GM23248 (cell line): ENCODE measurements at regions not wholly inside any gene's neighbourhood (a gene's known extent, or its start where the extent isn't known, plus 50 kb on each side); places are given as distances from the start of the nearest gene placed in this dataset.

Experiments
- DNase-seq: peaks from one replicate; pipeline ENCODE4 v3.0.0-alpha.2; 2015
- H2AFZ ChIP-seq: fragments of 200-600 bp; sonication (generic); 2 replicates; pipeline ENCODE4 v1.6.1; 2016; ENCODE audit warnings: antibody characterized with exemption
- H3F3A ChIP-seq: fragments of 200-600 bp; sonication (generic); 2 replicates; pipeline ENCODE4 v1.6.1; 2016; ENCODE audit warnings: mild to moderate bottlenecking, antibody characterized with exemption, mixed run types; ENCODE audit not compliant: insufficient read depth
- H3K27ac ChIP-seq: fragments of 200-600 bp; sonication (generic); 2 replicates; pipeline ENCODE4 v1.5.1; 2016; ENCODE audit warnings: mild to moderate bottlenecking
- H3K27me3 ChIP-seq: fragments of 200-600 bp; sonication (generic); replicated peaks from 2 replicates; pipeline ENCODE4 v1.6.1; 2016; ENCODE audit warnings: mild to moderate bottlenecking; ENCODE audit not compliant: insufficient read depth
- H3K36me3 ChIP-seq: fragments of 200-600 bp; sonication (generic); 2 replicates; pipeline ENCODE4 v1.6.1; 2016; ENCODE audit warnings: low read depth, mild to moderate bottlenecking
- H3K4me1 ChIP-seq: fragments of 200-600 bp; sonication (generic); 2 replicates; pipeline ENCODE4 v1.6.1; 2016; ENCODE audit warnings: mild to moderate bottlenecking; ENCODE audit not compliant: insufficient read depth
- H3K4me2 ChIP-seq: fragments of 200-600 bp; sonication (generic); one replicate; pipeline ENCODE4 v1.6.1; 2016; ENCODE audit warnings: mild to moderate bottlenecking; ENCODE audit not compliant: unreplicated experiment
- H3K4me3 ChIP-seq: fragments of 200-600 bp; sonication (generic); 2 replicates; pipeline ENCODE4 v1.5.1; 2016; ENCODE audit warnings: mild to moderate bottlenecking
- H3K79me2 ChIP-seq: fragments of 200-600 bp; sonication (generic); 2 replicates; pipeline ENCODE4 v1.6.1; 2016; ENCODE audit warnings: mild to moderate bottlenecking; ENCODE audit not compliant: insufficient read depth
- H3K9ac ChIP-seq: fragments of 200-600 bp; sonication (generic); 2 replicates; pipeline ENCODE4 v1.6.1; 2016; ENCODE audit warnings: mild to moderate bottlenecking
- H3K9me2 ChIP-seq: fragments of 200-600 bp; sonication (generic); 2 replicates; pipeline ENCODE4 v1.6.1; 2016; ENCODE audit warnings: mixed run types, mild to moderate bottlenecking, moderate library complexity; ENCODE audit not compliant: insufficient read depth
- H3K9me3 ChIP-seq: fragments of 200-600 bp; sonication (generic); one replicate; pipeline ENCODE4 v1.6.1; 2017; ENCODE audit warnings: low read depth
- H4K20me1 ChIP-seq: fragments of 200-600 bp; sonication (generic); 2 replicates; pipeline ENCODE4 v1.6.0; 2016; ENCODE audit not compliant: insufficient read depth
- EZH2 ChIP-seq: fragments of 200-600 bp; sonication (generic); IDR thresholded peaks from 2 replicates; pipeline ENCODE4 v1.6.1; 2018; ENCODE audit warnings: antibody characterized with exemption, mild to moderate bottlenecking; ENCODE audit not compliant: insufficient read depth, poor library complexity, severe bottlenecking
- EZH2phosphoT487 ChIP-seq: fragments of 200-600 bp; sonication (generic); IDR thresholded peaks from 2 replicates; pipeline ENCODE4 v1.6.1; 2018; ENCODE audit warnings: antibody characterized with exemption, moderate library complexity, mild to moderate bottlenecking, low read depth; ENCODE audit not compliant: insufficient read depth
- WGBS, 2 experiments: methylation state at CpG; one replicate each; pipeline ENCODE4 v1.1.6; 2015 to 2017; ENCODE audit warnings: low lambda C conversion rate in 2 of 2, low coverage in 1 of 2; ENCODE audit errors: missing lambda C conversion rate in 2 of 2; 5-methylcytosine and 5-hydroxymethylcytosine counted together
- in situ Hi-C: fragments of 300-500 bp; cut with MboI; formaldehyde crosslinking; loops from 2 replicates; pipeline ENCODE4 v1.15.0; 2020

DNA sequence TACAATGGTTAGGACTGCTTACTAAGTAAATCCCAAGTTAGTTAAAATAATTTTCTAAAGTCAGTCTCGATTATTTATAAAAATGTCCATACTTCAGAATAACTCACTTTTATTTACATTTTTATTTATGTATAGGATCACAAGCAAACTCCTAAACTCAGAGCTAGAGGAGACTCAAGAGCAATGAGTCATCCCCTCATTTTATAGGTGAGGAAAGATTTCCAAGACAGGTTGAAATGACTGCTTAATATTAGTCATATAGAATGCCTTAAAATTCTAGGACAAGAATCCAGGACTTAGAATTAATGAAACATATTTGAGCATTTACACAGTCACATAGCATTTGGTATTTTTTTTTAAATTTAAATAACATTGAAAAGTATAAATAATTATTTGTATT, 983.8 kb downstream of the SI start:
- H3F3A ChIP-seq = no peaks in the 10 kb centered on the region
- no peaks in the 10 kb centered on the region for H3K9me2 ChIP-seq
- no peak overlapping the region for H3K9ac ChIP-seq
- H3K79me2 ChIP-seq = no peaks in the 10 kb centered on the region
- no peaks in the 10 kb centered on the region for H4K20me1 ChIP-seq
- 3 to 9% methylated on average over 1 of the region's 1 CpG for WGBS, 2 experiments
- no peak overlapping the region for H3K4me2 ChIP-seq
- H3K27ac ChIP-seq = no peak overlapping the region
- H2AFZ ChIP-seq = no peak overlapping the region
- in situ Hi-C loops = no loop called here
- no peak for TF ChIP-seq EZH2phosphoT487
- TF ChIP-seq EZH2 = no peak
- H3K9me3 ChIP-seq = peaks cover 9% of the 10 kb centered on the region
- no peak overlapping the region for H3K4me3 ChIP-seq
- DNase-seq = no peak
- no peaks in the 10 kb centered on the region for H3K36me3 ChIP-seq
- no peaks in the 10 kb centered on the region for H3K27me3 ChIP-seq
- no peaks in the 10 kb centered on the region for H3K4me1 ChIP-seq

DNA sequence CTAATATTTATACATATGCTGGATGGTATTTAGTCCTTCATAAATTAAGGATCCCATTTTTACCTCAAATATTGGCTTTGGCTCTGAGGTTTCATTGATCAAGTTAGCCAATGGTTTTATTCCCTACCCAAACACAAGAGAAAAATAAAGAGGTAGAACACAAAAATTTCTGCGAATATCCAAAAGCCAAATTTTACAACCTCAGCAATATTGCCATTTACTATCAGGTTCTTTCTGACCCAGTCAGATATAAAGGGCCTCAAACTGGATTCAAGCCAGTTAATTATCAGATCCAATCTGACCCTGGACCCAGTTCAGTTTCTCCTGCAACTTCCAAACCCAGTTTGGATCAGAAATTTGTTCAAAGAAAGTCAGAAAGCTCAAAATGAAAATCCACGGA, 998.1 kb downstream of the SI start:
- no peak for DNase-seq
- Histone ChIP-seq H3K4me2 (no peak overlapping the region), H3K9ac (no peak overlapping the region), H3F3A (no peaks in the 10 kb centered on the region), H3K9me3 (no peaks in the 10 kb centered on the region), H3K36me3 (no peaks in the 10 kb centered on the region), H3K27me3 (no peaks in the 10 kb centered on the region), H3K4me1 (no peaks in the 10 kb centered on the region), H4K20me1 (no peaks in the 10 kb centered on the region), H3K27ac (no peak overlapping the region), H3K4me3 (no peak overlapping the region), H3K79me2 (no peaks in the 10 kb centered on the region), H2AFZ (no peak overlapping the region), H3K9me2 (no peaks in the 10 kb centered on the region)
- in situ Hi-C loops = no loop called here
- WGBS, 2 experiments = 27 to 44% methylated on average over 2 of the region's 2 CpGs
- no peak for TF ChIP-seq EZH2
- TF ChIP-seq EZH2phosphoT487 = no peak

DNA sequence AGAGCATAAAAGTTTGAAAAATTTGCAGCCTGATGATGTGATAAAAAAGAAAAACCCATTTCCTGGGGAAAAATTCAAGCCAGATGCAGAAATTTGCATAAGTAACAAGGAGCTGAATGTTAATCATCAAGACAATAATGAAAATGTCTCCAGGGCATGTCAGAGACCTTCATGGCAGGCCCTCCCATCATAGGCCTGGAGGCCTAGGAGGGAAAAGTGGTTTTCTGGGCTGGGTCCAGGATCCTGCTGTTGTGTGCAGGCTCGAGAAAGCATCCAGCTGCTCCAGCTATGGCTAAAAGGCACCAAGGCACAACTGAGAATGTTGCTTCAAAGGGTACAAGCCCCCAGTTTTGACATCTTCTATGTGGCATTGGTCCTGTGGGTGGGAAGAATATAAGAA, 1014.0 kb downstream of the SI start:
- Histone ChIP-seq H3K79me2 (no peaks in the 10 kb centered on the region), H3K36me3 (no peaks in the 10 kb centered on the region), H3K4me1 (no peaks in the 10 kb centered on the region), H3K9me2 (no peaks in the 10 kb centered on the region), H3K4me3 (no peak overlapping the region), H3K9ac (no peak overlapping the region), H3K9me3 (no peaks in the 10 kb centered on the region), H3K4me2 (no peak overlapping the region), H2AFZ (no peak overlapping the region), H3K27me3 (no peaks in the 10 kb centered on the region), H3K27ac (no peak overlapping the region), H3F3A (no peaks in the 10 kb centered on the region), H4K20me1 (no peaks in the 10 kb centered on the region)
- TF ChIP-seq EZH2phosphoT487 = no peak
- no peak for TF ChIP-seq EZH2
- WGBS, 2 experiments = 5 to 8% methylated on average over 1 of the region's 1 CpG
- no peak for DNase-seq
- in situ Hi-C loops = no loop called here

DNA sequence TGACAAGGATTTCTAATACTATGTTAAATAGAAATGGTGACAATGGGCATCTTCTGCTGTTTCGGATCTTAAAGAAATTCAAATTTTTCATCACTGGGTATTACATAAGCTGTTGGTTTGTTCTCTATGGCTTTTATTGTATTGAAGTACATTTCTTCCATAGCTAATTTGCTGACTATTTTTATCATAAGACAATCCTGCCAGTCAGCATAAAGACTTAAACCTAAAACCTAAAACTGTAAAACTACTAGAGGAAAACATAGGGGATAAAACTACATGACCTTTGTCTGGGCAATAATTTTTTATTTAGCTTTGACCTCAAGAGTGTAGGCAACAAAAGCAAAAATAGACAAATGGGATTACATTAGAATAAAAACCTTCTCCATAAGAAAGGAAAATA, 1017.4 kb downstream of the SI start:
- 19 to 24% methylated on average over 1 of the region's 1 CpG for WGBS, 2 experiments
- no peak for TF ChIP-seq EZH2
- no peak for TF ChIP-seq EZH2phosphoT487
- no peak overlapping the region for H3K4me3 ChIP-seq
- H3K4me2 ChIP-seq = no peak overlapping the region
- no peaks in the 10 kb centered on the region for H3K9me2 ChIP-seq
- in situ Hi-C loops = no loop called here
- no peaks in the 10 kb centered on the region for H4K20me1 ChIP-seq
- H3K27me3 ChIP-seq = no peaks in the 10 kb centered on the region
- no peaks in the 10 kb centered on the region for H3K36me3 ChIP-seq
- no peak for DNase-seq
- H2AFZ ChIP-seq = no peak overlapping the region
- H3F3A ChIP-seq = no peaks in the 10 kb centered on the region
- H3K27ac ChIP-seq = no peak overlapping the region
- H3K4me1 ChIP-seq = no peaks in the 10 kb centered on the region
- H3K9ac ChIP-seq = no peak overlapping the region
- H3K79me2 ChIP-seq = no peaks in the 10 kb centered on the region
- peaks cover 4% of the 10 kb centered on the region for H3K9me3 ChIP-seq

DNA sequence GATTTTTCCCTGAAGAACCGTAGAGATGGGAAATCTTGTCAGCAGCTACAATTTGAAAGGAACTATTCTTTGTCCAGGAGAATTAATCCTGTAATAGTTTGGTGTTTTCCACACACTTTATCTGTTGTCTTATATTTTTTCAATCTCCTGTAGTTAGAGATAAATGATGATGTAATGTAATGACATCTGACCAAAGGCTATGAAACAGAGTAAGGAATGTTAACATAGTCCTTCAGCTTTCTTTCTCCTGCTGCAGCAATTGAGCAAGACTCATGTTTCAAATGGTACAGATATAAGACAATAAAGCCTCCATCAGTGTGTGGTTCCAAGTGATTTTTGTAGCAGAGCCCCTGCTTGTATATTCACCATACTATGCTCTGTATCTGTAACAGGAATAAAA, 1028.4 kb downstream of the SI start:
- Histone ChIP-seq H3K79me2 (no peaks in the 10 kb centered on the region), H3K36me3 (no peaks in the 10 kb centered on the region), H3K27ac (no peak overlapping the region), H3K4me2 (no peak overlapping the region), H2AFZ (no peak overlapping the region), H3F3A (no peaks in the 10 kb centered on the region), H3K4me1 (no peaks in the 10 kb centered on the region), H3K4me3 (no peak overlapping the region), H3K9me2 (no peaks in the 10 kb centered on the region), H4K20me1 (no peaks in the 10 kb centered on the region), H3K27me3 (no peaks in the 10 kb centered on the region), H3K9ac (no peak overlapping the region), H3K9me3 (no peaks in the 10 kb centered on the region)
- TF ChIP-seq EZH2 (no peak), EZH2phosphoT487 (no peak)
- no peak for DNase-seq
- WGBS, 2 experiments = 19 to 20% methylated on average over 1 of the region's 1 CpG
- in situ Hi-C loops = no loop called here
